GM20000 (cell line): ENCODE measurements at regions not wholly inside any gene's neighbourhood (a gene's known extent, or its start where the extent isn't known, plus 50 kb on each side); places are given as distances from the start of the nearest gene placed in this dataset.

ENCODE experiments used
- DNase-seq: peaks from one replicate; pipeline ENCODE4 v3.0.0; 2012; ENCODE audit warnings: low spot score
- CTCF ChIP-seq: IDR thresholded peaks from 2 replicates; pipeline ENCODE4 v1.5.1; 2012; ENCODE audit warnings: mild to moderate bottlenecking, control low read depth; ENCODE audit errors: extremely low read depth, missing control alignments

- no peak for TF ChIP-seq CTCF
- no peak for DNase-seq
These were observed 305.5 kb upstream of the CLINT1 start for GRCh38 chr5:158164296-158165047.

- no peak for DNase-seq
- no peak for TF ChIP-seq CTCF
These were observed 304.7 kb upstream of the CLINT1 start for GRCh38 chr5:158163451-158164295.

GRCh38 chr5:158162479-158163034 lies 303.6 kb upstream of the CLINT1 start:
- no peak for DNase-seq
- no peak for TF ChIP-seq CTCF

- no peak for DNase-seq
These were observed 303.1 kb upstream of the CLINT1 start for GRCh38 chr5:158162026-158162425.

GRCh38 chr5:158159621-158160020 lies 300.7 kb upstream of the CLINT1 start:
- no peak for DNase-seq
- TF ChIP-seq CTCF = no peak

More at GRCh38 chr5:158162026-158162425, 303.1 kb upstream of the CLINT1 start:
- TF ChIP-seq CTCF = no peak

GRCh38 chr5:158155811-158156505 lies 297.0 kb upstream of the CLINT1 start:
- DNase-seq = no peak
- no peak for TF ChIP-seq CTCF

GRCh38 chr5:158155067-158155466 lies 296.1 kb upstream of the CLINT1 start:
- no peak for DNase-seq
- TF ChIP-seq CTCF = no peak
